ENCODE measurements at regions not wholly inside any gene's neighbourhood (a gene's known extent, or its start where the extent isn't known, plus 50 kb on each side); places are given as distances from the start of the nearest gene placed in this dataset.

DNA sequence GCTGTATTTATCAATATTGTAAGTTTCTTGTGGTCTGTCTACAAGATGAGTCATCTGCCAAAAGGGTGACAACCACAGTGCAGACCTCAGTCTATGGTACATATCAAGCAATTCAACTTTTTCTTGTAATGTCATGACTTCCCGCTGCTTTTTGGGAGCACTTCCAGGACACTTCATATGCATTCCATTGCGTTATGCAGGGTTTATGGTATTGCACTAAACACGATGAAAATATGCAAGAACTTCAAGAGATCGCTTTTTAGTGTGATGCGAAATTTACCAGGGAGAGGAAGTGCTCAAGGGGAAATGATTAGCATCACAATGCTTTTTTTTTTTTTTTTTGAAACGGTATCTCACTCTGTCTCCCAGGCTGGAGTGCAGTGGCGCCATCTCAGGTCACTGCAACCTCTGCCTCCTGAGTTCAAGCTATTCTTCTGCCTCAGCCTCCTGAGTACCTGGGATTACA is 166.5 kb downstream of the TFAP2A start:
- POLR2A ChIA-PET = no interaction called here
- CTCF ChIA-PET = interaction anchor here (0.7 to 1.0 kb wide), 6 partner anchors 13 to 1018 kb away, joined by 3 to 4 read pairs (median 3); no protein-coding TSS in a partner anchor
- H3K79me2 ChIP-seq (ENCODE audit: insufficient read depth, low read length) = no peaks in the 10 kb centered on the region
- H3K4me1 ChIP-seq (ENCODE audit: control insufficient read depth in 1 of 2, insufficient read depth in 2 of 2, low read length in 2 of 2) = 0 out of 4 replicates have a peak, but pooled peaks cover 0 to 3% of the 10 kb centered on the region in 2 experiments
- no peak overlapping the region for H3K27ac ChIP-seq (ENCODE audit: low read depth, low read length)
- no peaks in the 10 kb centered on the region for H3K9me2 ChIP-seq (ENCODE audit: insufficient read depth)
- no peak overlapping the region for H3K9ac ChIP-seq (ENCODE audit: low read length)
- BruUV-seq (replicated peaks) = no TSS peak
- no peaks in the 10 kb centered on the region for H4K20me1 ChIP-seq (ENCODE audit: insufficient read depth)
- H3K36me3 ChIP-seq (ENCODE audit: control insufficient read depth in 1 of 2, insufficient read depth in 2 of 2, low read length in 2 of 2) = no peaks in the 10 kb centered on the region
- intact Hi-C loops (cut with micrococcal nuclease) = no loop called here
- peak; percentile 55; the same call in 1 of the 2 replicates for ATAC-seq
- TF ChIP-seq, protein P1, sequence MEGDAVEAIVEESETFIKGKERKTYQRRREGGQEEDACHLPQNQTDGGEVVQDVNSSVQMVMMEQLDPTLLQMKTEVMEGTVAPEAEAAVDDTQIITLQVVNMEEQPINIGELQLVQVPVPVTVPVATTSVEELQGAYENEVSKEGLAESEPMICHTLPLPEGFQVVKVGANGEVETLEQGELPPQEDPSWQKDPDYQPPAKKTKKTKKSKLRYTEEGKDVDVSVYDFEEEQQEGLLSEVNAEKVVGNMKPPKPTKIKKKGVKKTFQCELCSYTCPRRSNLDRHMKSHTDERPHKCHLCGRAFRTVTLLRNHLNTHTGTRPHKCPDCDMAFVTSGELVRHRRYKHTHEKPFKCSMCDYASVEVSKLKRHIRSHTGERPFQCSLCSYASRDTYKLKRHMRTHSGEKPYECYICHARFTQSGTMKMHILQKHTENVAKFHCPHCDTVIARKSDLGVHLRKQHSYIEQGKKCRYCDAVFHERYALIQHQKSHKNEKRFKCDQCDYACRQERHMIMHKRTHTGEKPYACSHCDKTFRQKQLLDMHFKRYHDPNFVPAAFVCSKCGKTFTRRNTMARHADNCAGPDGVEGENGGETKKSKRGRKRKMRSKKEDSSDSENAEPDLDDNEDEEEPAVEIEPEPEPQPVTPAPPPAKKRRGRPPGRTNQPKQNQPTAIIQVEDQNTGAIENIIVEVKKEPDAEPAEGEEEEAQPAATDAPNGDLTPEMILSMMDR (IDR thresholded peaks at IDR 0.05 in 2 of 3, conservative IDR thresholded peaks at IDR 0.05 in 1 of 3; ENCODE audit: borderline replicate concordance in 1 of 3, insufficient read depth in 1 of 3, low read depth in 2 of 3, low read length in 2 of 3) = peak in 2 of 3 experiments; percentile 37 to 44; a peak in 4 of 6 replicates
- TF ChIP-seq RAD21 (IDR thresholded peaks at IDR 0.05; ENCODE audit: low read depth) (peak; percentile 25; the same call in 1 of the 2 replicates), SRF (IDR thresholded peaks at IDR 0.05; ENCODE audit: low read depth) (no peak), EZH2phosphoT487 (IDR thresholded peaks at IDR 0.05; ENCODE audit: borderline replicate concordance) (no peak), CBX3 (IDR thresholded peaks at IDR 0.05; ENCODE audit: low read depth) (no peak), ZFX (IDR thresholded peaks at IDR 0.05) (no peak), TCF7L2 (IDR thresholded peaks at IDR 0.05; ENCODE audit: borderline replicate concordance, extremely low read depth, insufficient read depth, insufficient read length) (no peak), JUND (IDR thresholded peaks at IDR 0.05) (no peak), FOSL1 (IDR thresholded peaks at IDR 0.05; ENCODE audit: low read depth) (no peak), SP1 (IDR thresholded peaks at IDR 0.05; ENCODE audit: low read depth) (no peak), EGR1 (IDR thresholded peaks at IDR 0.05; ENCODE audit: low read depth) (no peak), POLR2AphosphoS5 (IDR thresholded peaks at IDR 0.05; ENCODE audit: low read depth, low read length) (no peak), ZNF274 (IDR thresholded peaks at IDR 0.05; ENCODE audit: low read depth, low read length) (no peak), EZH2 (IDR thresholded peaks at IDR 0.05) (no peak), ELF1 (IDR thresholded peaks at IDR 0.05; ENCODE audit: borderline replicate concordance, low read depth) (no peak)
- TF ChIP-seq, protein P2, sequence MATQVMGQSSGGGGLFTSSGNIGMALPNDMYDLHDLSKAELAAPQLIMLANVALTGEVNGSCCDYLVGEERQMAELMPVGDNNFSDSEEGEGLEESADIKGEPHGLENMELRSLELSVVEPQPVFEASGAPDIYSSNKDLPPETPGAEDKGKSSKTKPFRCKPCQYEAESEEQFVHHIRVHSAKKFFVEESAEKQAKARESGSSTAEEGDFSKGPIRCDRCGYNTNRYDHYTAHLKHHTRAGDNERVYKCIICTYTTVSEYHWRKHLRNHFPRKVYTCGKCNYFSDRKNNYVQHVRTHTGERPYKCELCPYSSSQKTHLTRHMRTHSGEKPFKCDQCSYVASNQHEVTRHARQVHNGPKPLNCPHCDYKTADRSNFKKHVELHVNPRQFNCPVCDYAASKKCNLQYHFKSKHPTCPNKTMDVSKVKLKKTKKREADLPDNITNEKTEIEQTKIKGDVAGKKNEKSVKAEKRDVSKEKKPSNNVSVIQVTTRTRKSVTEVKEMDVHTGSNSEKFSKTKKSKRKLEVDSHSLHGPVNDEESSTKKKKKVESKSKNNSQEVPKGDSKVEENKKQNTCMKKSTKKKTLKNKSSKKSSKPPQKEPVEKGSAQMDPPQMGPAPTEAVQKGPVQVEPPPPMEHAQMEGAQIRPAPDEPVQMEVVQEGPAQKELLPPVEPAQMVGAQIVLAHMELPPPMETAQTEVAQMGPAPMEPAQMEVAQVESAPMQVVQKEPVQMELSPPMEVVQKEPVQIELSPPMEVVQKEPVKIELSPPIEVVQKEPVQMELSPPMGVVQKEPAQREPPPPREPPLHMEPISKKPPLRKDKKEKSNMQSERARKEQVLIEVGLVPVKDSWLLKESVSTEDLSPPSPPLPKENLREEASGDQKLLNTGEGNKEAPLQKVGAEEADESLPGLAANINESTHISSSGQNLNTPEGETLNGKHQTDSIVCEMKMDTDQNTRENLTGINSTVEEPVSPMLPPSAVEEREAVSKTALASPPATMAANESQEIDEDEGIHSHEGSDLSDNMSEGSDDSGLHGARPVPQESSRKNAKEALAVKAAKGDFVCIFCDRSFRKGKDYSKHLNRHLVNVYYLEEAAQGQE (IDR thresholded peaks at IDR 0.05; ENCODE audit: low read depth) = no peak
- DNase-seq (ENCODE audit: low read depth, low spot score) = no peak
- H3K4me2 ChIP-seq (ENCODE audit: low read length) = no peak overlapping the region; the same call in 1 of the 2 replicates
- RAD21 ChIA-PET (ENCODE audit: low non-redundant PET in 1 of 2, low total read pairs in 2 of 2, uncharacterized antibody in 2 of 2, unreplicated experiment in 2 of 2) = interaction anchor here in 1 of 2 experiments (0.7 kb wide), 1 partner anchor 15 kb away, joined by 3 read pairs; no protein-coding TSS in a partner anchor
- H2AFZ ChIP-seq (ENCODE audit: low read depth, low read length, poor library complexity, severe bottlenecking) = no peak overlapping the region
- no peaks in the 10 kb centered on the region for H3K27me3 ChIP-seq (ENCODE audit: insufficient read depth, low read length)
- H3K9me3 ChIP-seq (ENCODE audit: control insufficient read depth in 1 of 2, insufficient read depth in 1 of 2, low read depth in 1 of 2, low read length in 2 of 2) = no peaks in the 10 kb centered on the region
- H3K4me3 ChIP-seq (replicated peaks in 1 of 2; ENCODE audit: low read depth in 1 of 2, low read length in 2 of 2) = no peak overlapping the region
